Amniotic stem cell (primary cell): ENCODE measurements at regions not wholly inside any gene's neighbourhood (a gene's known extent, or its start where the extent isn't known, plus 50 kb on each side); places are given as distances from the start of the nearest gene placed in this dataset.

Experiments used
- DNase-seq: peaks from one replicate; lab custom pipeline; 2025; lab: John Stamatoyannopoulos, UW

DNA sequence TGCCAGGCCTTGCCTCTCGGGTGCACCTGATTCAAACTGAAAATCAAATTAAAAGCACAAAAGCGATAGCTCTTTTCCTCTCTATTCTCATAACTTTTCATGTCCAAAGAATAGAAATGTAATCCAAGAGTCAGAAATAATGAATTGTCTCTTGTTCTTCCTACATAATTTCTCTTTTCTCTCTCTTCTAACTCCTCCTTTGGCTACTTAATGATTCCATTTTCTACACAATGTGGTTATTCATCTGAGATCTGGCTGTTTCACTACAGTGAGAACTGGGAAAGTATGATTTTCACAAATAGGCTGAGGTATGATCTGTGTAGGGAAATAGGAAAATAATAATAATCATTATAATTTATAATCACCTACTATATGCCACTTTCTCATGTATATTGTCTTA is 703.5 kb downstream of the PDHA2 start:
- DNase-seq = no peak

DNA sequence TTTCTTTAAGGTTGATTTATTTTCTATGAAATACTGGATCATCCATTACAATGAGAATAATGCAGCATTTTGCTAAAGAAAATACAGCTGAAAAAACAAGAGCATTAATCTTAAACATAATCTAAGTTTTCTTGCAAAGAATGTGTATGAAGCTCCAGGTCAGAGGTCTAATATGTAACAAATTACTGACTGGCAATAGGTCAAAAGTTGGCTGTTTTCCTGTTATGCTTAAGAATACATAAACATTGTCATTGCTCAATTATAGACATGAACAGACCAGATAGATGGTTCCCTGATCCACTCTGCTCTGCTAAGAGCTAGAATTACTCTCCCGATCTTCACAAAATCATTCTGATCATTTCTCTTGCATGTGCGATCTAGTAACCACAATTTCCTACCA is 718.6 kb downstream of the PDHA2 start:
- no peak for DNase-seq

DNA sequence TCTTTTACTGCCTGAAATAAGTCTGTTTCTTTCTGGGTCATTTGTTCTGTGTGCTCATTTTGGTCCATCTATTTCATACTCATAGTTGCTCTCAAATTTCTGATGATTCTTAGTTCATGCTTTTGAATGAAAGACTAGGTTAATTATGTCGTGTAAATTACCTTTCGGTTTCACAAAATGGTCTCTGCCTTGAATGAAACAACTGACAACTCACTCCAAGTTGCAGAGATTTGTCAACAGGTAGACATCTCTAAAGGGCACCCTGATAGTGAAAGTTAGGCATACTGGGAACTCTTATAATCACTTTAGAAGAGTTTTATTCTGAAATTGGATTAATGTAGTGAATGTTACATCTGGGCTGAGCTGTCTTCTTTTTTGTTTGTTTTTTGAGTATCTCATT is 726.9 kb downstream of the PDHA2 start:
- no peak for DNase-seq

DNA sequence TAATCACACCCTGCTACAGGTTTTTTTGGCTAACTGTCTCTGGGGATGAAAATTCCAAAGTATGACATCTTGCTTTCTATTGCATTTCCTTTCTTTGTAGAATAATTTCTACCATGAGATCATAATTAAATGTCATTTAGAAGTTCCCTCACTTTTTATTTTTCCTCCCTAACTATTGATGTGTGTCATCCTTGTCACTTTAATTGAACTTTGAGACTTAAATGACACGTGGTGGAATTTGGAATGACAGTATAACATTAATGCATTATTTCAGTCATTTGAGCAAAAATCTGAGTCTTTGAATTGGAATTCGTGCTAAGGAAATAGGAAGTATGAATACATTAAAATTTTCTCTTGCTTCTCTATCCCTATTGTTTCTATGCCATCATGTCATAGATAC is 745.4 kb downstream of the PDHA2 start:
- DNase-seq = no peak

DNA sequence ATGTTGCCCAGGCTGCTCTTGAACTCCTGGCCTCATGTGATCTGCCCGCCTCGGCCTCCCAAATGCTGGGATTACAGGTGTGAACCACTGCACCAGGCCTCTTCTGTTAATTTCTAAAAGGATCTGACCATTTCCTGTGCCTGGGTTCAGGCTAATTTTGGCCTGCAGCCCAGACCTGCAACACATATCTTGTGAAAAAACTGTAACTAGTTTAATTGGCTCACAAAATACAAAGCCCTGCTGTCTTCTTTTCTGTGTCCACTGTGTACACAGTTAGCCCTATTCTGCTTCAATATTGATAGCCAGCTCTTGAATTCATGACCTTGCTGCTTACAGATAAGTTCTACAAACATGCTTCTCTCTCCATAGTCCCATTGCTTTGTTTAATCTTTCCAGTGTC is 753.5 kb downstream of the PDHA2 start:
- DNase-seq = no peak

DNA sequence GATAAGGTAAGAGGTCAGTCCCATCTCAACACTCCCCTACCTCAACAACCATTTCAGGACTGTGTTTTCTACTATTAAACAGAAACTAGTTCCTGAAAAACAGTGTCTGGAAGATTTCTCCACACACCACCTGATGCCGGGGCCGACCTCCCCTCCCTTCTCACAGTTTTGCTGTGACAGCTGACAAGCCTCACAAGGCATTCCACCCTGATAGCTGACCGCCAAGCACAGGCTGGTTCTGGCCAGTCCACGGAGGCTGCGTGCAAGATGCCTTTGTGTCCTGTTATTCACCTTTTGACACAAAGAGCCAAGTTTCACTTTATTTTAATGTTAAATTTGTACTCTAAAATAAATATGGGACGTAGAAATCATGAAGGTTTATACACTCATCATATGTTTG is 758.6 kb downstream of the PDHA2 start:
- DNase-seq = no peak

DNA sequence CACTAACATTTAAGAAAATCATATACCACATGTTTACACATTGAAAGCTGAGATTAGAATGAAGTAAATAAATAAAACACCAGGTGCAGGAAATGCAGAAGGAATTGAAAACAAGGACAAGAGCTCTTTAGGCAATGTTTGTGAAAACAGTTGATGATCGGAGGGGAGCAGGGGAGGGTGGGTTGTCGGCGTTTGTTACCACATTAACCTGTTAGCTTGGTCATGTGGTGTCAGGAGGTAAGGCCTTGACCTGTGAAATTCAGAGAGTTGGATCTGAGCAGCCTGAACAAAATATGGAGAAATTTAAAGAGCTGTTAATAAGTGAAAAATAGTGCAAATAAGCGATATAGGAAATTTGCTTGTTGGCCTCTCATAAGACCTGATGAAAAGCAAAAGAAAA is 759.9 kb downstream of the PDHA2 start:
- DNase-seq = no peak

DNA sequence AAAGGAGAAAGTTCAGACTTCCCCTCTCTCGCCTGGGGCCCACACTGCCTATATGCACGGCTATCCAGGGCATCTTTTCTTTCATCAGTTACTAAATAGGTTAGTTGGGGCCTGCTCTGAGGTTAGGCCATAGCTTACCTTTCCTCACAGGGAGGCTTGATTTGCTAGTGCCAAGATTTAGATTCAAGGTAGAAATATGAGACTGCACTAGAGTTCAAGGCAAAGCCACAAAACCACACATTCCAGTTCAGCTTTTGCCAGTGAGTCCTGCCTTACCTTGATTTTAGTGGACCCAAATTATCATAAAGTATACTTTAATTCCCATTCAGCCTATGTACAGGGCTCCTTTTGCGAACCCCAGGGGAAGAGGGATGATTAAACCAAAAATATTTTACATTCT is 762.8 kb downstream of the PDHA2 start:
- no peak for DNase-seq

DNA sequence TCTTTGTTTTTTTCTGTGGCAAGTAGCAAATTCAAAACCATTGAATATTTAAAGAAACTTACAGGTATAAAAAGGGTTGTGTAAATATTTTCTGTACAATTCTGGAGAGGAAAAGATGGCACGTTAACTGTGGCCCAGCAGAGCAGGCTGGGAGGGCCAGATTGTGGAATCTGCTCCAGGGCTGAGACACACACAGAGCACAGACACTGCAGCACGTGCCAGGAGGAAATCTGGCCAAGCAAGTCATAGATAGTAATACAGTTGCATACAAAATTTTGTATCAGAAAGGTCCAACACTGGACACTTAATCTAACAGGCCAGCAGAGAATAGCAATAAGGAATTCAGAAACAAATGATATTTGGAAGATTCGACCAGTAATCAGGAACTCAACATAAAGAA is 763.7 kb downstream of the PDHA2 start:
- no peak for DNase-seq

DNA sequence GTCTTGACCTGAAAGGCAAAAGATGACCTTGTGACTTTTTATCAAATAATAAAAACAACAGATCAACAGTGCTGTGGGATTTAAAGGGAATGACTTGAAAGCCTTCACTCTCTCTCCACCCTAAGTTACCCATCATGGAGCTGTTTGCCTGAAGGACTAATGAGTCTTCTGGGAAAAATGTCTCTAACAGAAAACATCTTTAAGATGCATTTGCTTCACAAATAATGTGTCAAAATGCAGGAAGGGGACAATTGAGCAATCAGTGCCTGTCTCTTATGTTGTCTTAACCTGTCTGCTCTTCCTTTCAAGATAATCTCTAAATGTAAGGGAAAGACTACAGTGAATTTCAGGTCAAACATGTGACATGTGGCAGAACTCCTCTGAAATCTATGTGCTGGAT is 766.6 kb downstream of the PDHA2 start:
- no peak for DNase-seq

DNA sequence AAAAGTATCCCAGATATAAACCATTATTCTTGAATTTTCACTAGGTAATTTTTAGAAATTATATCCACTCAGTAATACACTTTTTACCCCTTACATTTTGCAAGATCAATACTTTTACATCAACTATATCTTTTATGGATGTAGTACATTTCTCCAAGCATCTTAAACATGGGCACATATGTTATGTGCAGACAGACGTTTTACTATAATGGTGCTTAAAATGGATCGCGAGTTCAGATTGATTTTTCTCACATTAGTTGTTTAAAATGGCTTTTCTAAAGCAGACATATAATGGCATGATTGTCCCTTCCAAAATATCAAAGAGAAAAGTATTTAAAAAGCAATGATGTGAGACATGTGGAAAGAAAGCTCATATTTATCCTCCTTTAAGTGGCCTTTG is 786.1 kb downstream of the PDHA2 start:
- DNase-seq = no peak

DNA sequence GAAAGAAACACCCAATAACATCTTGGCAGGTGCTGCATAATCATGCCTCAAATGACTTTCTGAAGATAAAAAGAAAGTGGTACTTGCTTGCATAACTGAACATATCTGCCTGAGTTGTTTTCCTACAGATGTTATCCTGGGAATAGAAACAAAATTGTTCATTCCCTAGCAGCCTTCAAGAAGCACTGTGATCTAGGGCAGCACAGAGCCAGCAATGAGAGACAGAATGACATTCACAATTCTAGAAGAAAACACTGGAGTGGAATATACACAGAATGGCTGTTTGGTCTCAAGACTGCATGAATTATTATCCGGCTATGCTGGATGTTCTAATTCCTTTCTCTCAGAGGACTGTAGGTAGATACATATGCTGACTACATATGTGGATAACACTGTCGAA is 790.9 kb downstream of the PDHA2 start:
- no peak for DNase-seq

DNA sequence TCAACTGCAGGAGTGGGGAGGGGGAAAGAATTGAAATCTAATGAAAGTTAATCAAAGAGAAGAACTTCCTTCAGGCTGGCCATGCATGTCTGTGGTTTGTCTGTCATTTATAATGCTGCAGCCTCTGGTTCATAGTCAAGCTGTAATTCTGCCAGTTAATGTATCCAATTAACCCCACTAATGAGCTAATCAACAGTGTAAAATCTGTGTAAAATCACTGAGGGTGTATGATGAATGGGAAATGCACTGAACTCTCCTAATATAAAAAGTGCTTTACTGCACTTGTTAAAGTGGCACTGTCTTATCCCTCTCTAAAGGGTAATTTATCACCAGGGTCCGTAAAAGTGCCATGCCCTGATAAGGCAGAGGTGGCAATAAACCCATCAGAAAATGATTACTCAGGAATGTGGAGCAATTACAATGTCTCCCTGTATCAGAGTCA is 798.1 kb downstream of the PDHA2 start:
- no peak for DNase-seq

DNA sequence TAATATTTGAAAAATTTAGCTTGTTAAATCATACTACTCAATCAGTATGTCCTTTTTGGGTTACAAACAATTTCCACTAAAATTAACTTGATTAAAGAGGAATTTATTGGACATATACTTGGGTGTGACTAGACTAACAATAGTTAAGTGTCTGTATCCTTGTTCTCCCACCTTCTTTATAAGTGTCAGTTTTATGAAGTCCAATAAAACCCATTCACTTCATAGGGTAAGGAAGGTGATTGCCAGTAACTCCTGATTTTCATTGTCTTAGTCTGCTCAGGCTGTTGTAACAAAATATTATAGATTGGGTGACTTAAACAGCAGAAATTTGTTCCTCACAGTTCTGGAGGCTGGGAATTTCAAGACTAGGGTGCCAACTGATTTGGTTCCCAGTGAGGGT is 800.0 kb downstream of the PDHA2 start:
- no peak for DNase-seq

DNA sequence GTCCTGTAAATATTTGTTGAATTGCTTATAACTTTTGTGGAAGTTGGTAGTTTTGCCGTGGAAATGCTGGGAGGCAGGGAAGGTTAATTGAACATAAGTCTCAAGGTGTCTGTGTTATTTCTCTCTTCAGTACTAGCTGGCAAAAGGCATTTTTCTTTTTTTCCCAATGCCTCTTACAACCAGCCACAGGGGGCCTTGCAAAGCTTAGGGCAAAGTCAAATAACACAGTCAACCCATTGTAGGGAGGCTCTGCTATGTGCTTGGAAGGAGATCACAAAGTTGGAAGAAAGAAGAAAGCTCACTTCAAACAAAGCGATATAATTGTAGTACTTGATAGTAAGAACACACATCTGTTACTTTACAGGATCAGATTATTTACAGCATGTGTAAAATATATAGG is 802.6 kb downstream of the PDHA2 start:
- no peak for DNase-seq

DNA sequence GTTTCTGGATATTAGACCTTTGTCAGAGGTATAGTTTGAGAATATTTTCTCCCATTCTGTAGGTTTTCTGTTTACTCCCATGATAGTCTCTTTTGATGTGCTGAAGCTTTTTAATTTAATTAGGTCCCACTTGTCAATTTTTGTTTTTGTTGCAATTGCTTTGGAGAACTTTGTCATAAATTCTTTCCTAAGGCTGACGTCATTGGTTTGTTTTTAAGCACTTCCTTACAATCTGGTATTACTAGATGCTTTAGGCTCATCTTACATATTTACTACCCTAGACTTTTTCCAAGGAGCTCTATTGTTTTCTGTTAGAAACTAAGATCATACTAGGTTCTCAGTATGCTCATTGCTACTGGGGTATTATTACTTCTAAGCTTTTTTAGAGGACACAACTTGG is 806.3 kb downstream of the PDHA2 start:
- DNase-seq = no peak

DNA sequence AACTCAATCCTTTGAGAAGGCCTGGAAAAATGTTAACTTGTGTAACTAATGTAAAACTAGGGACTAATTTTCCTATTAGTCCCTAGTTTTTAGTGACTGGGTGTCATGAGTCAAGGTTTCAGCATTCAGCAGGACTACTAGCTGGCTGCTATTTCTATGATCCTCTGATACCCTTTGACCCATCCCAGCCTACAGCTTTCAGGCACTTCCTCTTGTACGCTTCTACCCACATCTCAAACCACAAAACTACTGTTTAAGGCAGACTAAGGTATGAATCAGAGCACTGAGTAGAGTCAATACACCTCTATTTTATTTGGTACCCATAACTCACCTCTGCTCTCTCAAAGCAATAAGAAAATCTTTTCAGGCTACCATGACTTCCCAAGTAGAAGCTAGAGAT is 809.6 kb downstream of the PDHA2 start:
- no peak for DNase-seq

DNA sequence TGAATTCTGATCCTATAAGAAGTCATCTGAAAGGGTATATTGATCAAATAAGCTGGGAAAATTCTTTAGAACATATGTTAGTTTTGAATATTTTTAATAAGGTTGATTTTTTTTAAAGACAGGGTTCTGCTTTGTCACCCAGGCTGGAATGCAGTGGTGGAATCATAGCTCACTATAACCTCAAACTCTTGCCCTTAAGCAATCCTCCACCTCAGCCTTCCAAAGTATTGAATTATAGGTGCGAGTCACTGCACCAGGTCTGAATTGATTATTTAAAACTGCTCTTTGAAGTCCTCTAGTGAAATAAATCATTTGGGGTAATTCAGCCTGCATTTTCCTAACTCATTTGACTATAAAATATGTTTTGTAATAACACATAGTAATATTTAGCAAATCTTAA is 812.3 kb downstream of the PDHA2 start:
- DNase-seq = no peak

DNA sequence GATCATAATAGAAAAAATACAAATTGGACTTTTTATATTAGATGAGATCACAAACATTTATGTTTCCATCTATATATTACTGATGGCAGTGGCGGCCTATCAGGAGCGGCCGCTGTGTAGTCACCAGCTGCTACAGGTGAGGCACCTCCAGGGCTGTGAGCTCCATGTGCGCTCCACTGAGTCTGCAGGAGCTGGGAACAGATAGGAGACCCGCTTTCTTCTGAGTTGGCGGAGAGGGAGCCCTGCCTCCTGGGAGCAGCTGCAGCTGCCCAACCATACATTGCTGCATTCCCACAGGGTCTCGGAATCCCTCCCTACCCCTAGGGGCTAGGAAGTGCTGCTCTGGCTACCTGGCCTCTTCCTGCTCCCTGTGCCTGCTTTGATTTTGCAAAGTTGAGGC is 812.9 kb downstream of the PDHA2 start:
- DNase-seq = no peak

DNA sequence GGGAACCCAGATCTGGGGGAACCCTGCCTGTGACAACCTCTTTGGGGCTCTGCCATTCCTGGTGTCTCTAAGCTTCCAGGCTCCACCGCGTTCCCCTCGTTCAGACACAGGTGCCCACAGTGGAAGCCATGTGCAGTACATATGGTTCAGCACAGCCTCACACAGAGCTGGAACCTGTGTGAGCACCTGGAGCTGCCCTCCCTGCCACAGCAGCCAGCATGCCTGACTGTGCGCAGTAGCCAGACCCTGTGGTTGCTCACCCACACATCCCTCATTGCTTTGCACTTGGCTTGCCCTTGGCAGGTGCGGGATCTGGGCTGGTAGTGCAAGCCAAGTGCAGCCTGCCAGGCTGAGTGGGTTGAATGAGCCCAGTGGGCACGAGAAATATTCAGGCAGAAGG is 814.2 kb downstream of the PDHA2 start:
- DNase-seq = no peak

DNA sequence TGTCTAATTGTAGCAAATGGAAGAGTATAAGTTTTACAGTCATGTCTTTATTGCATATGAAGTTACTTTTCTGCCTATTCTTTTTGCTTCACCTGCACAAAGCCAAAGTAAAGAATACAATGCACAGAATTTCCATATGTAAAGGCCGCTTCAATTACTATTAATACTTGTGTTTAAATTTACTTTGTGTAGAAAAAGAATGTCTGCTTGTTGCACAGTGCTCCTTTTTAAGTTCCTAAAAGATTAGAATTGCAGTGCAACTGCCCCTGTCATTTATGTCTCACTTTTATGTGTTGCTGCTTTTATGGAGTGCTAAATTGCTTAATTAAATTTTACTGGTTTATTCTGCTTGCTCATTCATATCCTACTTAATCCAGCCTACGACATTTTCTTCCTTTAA is 830.5 kb downstream of the PDHA2 start:
- DNase-seq = no peak

DNA sequence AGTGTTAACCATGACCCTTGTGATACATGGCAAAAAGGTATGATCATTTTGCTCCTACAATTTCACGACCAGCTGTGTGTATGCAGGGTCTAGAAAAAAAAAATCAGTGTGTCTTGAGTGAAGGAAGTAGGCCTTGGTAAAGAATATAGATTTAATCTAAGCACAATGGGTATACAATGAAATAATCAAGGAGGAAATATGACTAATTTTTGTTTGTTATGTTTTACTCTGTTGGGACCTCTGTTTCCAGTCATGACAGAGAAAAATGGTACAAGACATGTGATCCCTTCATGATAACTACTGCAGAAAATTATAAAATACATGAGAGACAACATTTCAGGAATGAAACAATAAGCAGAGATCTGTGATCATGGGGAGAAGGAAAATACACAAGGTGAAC is 835.5 kb downstream of the PDHA2 start:
- DNase-seq = no peak

DNA sequence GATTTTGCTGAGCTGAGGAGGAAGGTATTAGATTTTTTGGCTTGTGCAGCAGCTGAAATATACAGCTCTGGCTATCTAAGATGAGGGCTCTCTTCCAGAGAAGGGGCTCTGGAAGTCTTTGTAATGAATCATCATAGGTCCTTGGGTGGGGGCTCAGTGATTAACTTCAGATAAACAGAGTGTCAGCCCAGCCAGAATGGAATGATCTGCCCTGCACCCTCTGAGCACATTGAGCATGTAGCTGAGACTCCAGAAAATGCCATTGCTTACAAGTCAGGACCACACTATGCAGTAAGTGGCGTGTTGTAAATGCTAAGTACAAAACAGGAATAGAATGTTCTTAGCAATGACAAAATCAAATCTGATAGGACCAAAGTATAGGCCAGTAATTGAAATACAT is 836.0 kb downstream of the PDHA2 start:
- no peak for DNase-seq

DNA sequence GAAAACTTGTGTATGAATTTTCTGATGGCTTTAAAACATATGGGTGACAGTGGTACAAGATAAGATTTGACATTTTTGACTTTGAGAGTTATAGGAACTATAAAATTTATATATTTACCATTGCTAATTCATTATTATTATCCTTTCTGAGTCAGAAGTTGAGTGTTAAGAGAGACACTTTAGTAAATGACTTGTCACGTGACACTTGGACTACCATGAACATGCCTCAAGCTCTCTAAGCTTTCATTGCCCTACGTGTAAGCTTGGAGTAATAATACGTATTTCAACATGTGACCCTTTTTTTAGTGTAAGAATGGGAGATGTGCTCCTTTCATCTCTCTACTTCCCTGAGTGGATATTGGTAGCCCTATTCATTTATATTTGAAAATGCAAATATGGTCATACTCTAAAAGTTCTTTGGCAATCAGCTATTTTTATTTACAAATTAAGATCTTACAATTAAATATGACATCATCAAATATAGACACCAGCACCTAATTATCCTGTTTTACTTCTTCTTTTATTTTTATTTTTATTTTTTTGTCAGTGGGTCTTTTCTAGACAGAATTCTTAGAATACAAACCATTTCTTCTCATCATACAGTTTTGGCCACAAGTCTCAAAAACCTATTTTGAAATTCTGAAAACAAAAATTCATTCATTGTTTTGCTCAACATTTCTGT is 837.0 kb downstream of the PDHA2 start:
- no peak for DNase-seq

DNA sequence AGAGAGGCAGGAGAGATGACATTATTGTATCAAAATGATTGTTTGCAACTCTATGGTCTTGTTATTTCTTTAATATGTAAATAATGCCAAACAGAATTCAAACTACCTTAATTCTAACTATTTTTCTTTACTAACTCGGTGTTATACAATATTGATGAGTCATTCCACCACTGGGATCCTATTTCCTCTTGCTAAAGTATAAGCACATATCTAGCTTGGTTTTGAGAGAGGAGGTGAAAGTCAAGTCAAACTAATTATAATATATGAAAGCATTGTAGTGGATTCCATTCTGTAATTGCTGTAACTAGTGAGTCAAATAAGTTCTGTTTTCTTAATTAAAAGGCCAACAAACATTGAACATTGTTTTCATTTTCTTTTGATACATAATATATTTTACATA is 837.6 kb downstream of the PDHA2 start:
- DNase-seq = no peak
